Mammary epithelial cell (primary cell): ENCODE measurements at regions not wholly inside any gene's neighbourhood (a gene's known extent, or its start where the extent isn't known, plus 50 kb on each side); places are given as distances from the start of the nearest gene placed in this dataset.

Experiments
- CTCF ChIP-seq, 2 donors: IDR thresholded peaks in 1 of 2; conservative IDR thresholded peaks in 1 of 2; 2 replicates each; pipeline ENCODE4 v1.5.1; 2011 to 2012; ENCODE audit warnings: inconsistent platforms in 2 of 2, low read length in 2 of 2, mild to moderate bottlenecking in 2 of 2, control low read depth in 1 of 2, low read depth in 1 of 2; ENCODE audit not compliant: insufficient read depth in 1 of 2; ENCODE audit errors: extremely low read depth in 1 of 2
- EZH2 ChIP-seq: IDR thresholded peaks from 2 replicates; pipeline ENCODE4 v1.6.1; 2012; ENCODE audit warnings: low read length, inconsistent platforms, borderline replicate concordance

GRCh38 chr15:35932531-35932930, 386.6 kb upstream of the DPH6 start:
- TF ChIP-seq CTCF (conservative IDR thresholded peaks at IDR 0.05 in 1 of 2, IDR thresholded peaks at IDR 0.05 in 1 of 2; ENCODE audit: extremely low read depth in 1 of 2, insufficient read depth in 1 of 2, low read depth in 1 of 2, low read length in 2 of 2), result no peak
- no peak for TF ChIP-seq EZH2
